Tibial artery (tissue), 4 donors: ENCODE measurements at regions not wholly inside any gene's neighbourhood (a gene's known extent, or its start where the extent isn't known, plus 50 kb on each side); places are given as distances from the start of the nearest gene placed in this dataset.
"Not testable (repeated sequence)": the region's sequence is repeated elsewhere in the genome, so short reads cannot be mapped to it uniquely, and the experiment has no call there.

Source experiments
- DNase-seq, 2 donors: peaks; one replicate each; pipeline ENCODE4 v3.0.0-alpha.2; 2019
- H3K27ac ChIP-seq, 2 donors: fragments of 200-600 bp; sonication (generic) in 1 of 2; 1 replicate in 1 of 2; 2 replicates in 1 of 2; pipeline ENCODE4 v1.5.1; 2018 to 2019; ENCODE audit warnings: mild to moderate bottlenecking in 1 of 2
- H3K27me3 ChIP-seq, 2 donors: fragments of 200-600 bp; sonication (generic) in 1 of 2; one replicate each; pipeline versions ENCODE4 v1.5.1 to v1.6.0; 2016 to 2019
- H3K36me3 ChIP-seq, 3 donors: fragments of 200-600 bp; sonication (generic) in 2 of 3; one replicate each; pipeline ENCODE4 v1.5.1; 2016 to 2019; ENCODE audit warnings: mild to moderate bottlenecking in 2 of 3
- H3K4me1 ChIP-seq, 4 donors: fragments of 200-600 bp; sonication (generic) in 2 of 4; 1 replicate in 3 of 4; 2 replicates in 1 of 4; pipeline ENCODE4 v1.5.1; 2016 to 2019
- H3K4me3 ChIP-seq, 2 donors: fragments of 200-600 bp; sonication (generic) in 1 of 2; 1 replicate in 1 of 2; 2 replicates in 1 of 2; pipeline ENCODE4 v1.5.1; 2018 to 2019; ENCODE audit warnings: mild to moderate bottlenecking in 2 of 2
- H3K9me3 ChIP-seq, 3 donors: fragments of 200-600 bp; sonication (generic) in 1 of 3; one replicate each; pipeline ENCODE4 v1.5.1; 2016 to 2019
- CTCF ChIP-seq, 2 experiments: fragments of 200-600 bp in 1 of 2; fragments of 450-650 bp in 1 of 2; IDR thresholded peaks; one replicate each; pipeline ENCODE4 v1.5.1; 2017 to 2019; ENCODE audit warnings: antibody characterized with exemption in 2 of 2, mild to moderate bottlenecking in 1 of 2, moderate library complexity in 1 of 2
- intact Hi-C: fragments of 100-400 bp; cut with DNase I; formaldehyde crosslinking; loops from one replicate; pipeline ENCODE4 v1.15.0; 2023; ENCODE audit warnings: low total_unique reads

DNA sequence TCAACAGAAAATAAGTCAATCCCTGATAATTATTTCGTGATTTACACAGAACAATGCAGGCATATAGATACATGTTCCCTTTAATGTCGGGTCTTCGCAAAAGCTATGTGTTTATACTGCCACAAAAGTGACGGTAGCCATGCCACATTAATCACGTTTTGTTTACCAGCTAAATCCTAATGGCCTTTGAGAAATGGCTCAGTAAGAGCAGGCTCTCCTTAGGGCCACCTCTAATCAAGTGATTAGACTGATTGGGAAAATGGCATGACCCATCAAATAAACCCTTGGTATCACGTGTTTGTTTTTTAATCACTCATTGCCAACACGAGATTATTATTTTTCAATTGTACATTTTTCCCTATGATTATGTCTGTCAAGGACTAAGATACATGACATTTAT lies 102.0 kb upstream of the USP25 start:
- DNase-seq: no peak
- intact Hi-C loops: no loop called here

DNA sequence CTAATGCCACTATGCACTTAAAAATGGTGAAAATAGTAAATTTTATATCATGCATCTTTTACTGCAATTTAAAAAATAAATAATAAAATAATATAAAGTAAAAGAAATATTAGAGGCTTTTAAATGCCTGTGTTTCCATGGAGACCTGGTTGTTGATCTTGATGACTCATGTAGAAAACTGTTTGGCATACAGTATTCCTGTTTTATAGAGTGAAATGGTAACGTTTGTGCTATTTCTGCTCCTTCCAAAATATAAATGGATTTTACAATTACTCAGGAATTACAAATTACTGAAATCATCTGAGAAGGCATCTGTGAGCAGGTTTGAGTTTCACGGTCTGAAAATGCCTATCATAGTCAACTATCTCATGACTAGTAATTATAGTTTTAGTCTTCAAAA lies 98.4 kb upstream of the USP25 start:
- no peaks in the 10 kb centered on the region for H3K9me3 ChIP-seq
- H3K27me3 ChIP-seq: no peaks in the 10 kb centered on the region
- H3K27ac ChIP-seq: no peak overlapping the region
- H3K4me3 ChIP-seq: no peak overlapping the region
- no peak for TF ChIP-seq CTCF (IDR thresholded peaks at IDR 0.05)
- peaks cover 0 to 7% (median 0%) of the 10 kb centered on the region in 4 donors for H3K4me1 ChIP-seq
- DNase-seq: no peak
- intact Hi-C loops: no loop called here
- H3K36me3 ChIP-seq: no peaks in the 10 kb centered on the region

More for the DNA sequence above, 102.0 kb upstream of the USP25 start:
- H3K27me3 ChIP-seq: no peaks in the 10 kb centered on the region
- H3K9me3 ChIP-seq: no peaks in the 10 kb centered on the region
- no peak for TF ChIP-seq CTCF (IDR thresholded peaks at IDR 0.05)
- H3K4me1 ChIP-seq: peaks cover 0 to 7% (median 0%) of the 10 kb centered on the region in 4 donors
- H3K4me3 ChIP-seq: no peak overlapping the region
- no peaks in the 10 kb centered on the region for H3K36me3 ChIP-seq
- H3K27ac ChIP-seq: no peak overlapping the region

GRCh38 chr21:15634541-15634940 lies 95.2 kb upstream of the USP25 start:
- H3K9me3 ChIP-seq, DNase-seq, H3K36me3 ChIP-seq, H3K4me1 ChIP-seq, H3K27ac ChIP-seq, H3K4me3 ChIP-seq, H3K27me3 ChIP-seq, intact Hi-C loops: not testable (repeated sequence)

- H3K4me1 ChIP-seq: no peaks in the 10 kb centered on the region
- no peak for TF ChIP-seq CTCF (IDR thresholded peaks at IDR 0.05)
- H3K27ac ChIP-seq: no peak overlapping the region
- H3K36me3 ChIP-seq: no peaks in the 10 kb centered on the region
- H3K4me3 ChIP-seq: no peak overlapping the region
- H3K27me3 ChIP-seq: no peaks in the 10 kb centered on the region
- intact Hi-C loops: no loop called here
- H3K9me3 ChIP-seq: no peaks in the 10 kb centered on the region
- DNase-seq: no peak
These were observed 90.8 kb upstream of the USP25 start for GRCh38 chr21:15638856-15639549.

DNA sequence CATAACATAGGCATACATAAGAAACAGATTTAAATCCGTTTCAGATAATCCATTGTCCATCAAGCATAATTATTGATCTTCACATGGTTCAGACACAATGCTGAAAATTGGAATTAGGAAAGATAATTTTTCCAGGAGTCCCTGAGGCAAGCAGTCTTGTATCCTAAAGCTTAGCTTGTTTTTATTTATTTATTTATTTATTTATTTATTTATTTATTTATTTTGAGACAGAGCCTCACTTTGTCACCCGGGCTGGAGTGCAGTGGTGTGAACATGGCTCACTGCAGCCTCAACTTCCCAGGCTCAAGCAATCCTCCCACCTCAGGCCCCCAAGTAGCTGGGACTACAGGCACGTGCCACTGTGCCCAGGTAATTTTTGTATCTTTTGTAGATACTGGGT lies 89.7 kb upstream of the USP25 start:
- DNase-seq, H3K27ac ChIP-seq, H3K4me1 ChIP-seq, H3K4me3 ChIP-seq, H3K27me3 ChIP-seq, H3K36me3 ChIP-seq, H3K9me3 ChIP-seq, intact Hi-C loops: not testable (repeated sequence)

- Histone ChIP-seq H3K4me1 (no peaks in the 10 kb centered on the region), H3K27me3 (no peaks in the 10 kb centered on the region), H3K9me3 (no peaks in the 10 kb centered on the region), H3K4me3 (no peak overlapping the region), H3K36me3 (no peaks in the 10 kb centered on the region), H3K27ac (no peak overlapping the region)
- TF ChIP-seq CTCF (IDR thresholded peaks at IDR 0.05): no peak
- no peak for DNase-seq
- intact Hi-C loops: no loop called here
These were observed 85.3 kb upstream of the USP25 start for GRCh38 chr21:15644489-15644888.

GRCh38 chr21:15645830-15646229 lies 84.0 kb upstream of the USP25 start:
- no peak overlapping the region for H3K27ac ChIP-seq
- H3K4me1 ChIP-seq: no peaks in the 10 kb centered on the region
- H3K36me3 ChIP-seq: no peaks in the 10 kb centered on the region
- no peaks in the 10 kb centered on the region for H3K9me3 ChIP-seq
- DNase-seq: no peak
- no peaks in the 10 kb centered on the region for H3K27me3 ChIP-seq
- intact Hi-C loops: no loop called here
- H3K4me3 ChIP-seq: no peak overlapping the region
- TF ChIP-seq CTCF (IDR thresholded peaks at IDR 0.05): no peak
